ENCODE measurements at regions not wholly inside any gene's neighbourhood (a gene's known extent, or its start where the extent isn't known, plus 50 kb on each side); places are given as distances from the start of the nearest gene placed in this dataset.
"Not testable (repeated sequence)": the region's sequence is repeated elsewhere in the genome, so short reads cannot be mapped to it uniquely, and the experiment has no call there.

DNA sequence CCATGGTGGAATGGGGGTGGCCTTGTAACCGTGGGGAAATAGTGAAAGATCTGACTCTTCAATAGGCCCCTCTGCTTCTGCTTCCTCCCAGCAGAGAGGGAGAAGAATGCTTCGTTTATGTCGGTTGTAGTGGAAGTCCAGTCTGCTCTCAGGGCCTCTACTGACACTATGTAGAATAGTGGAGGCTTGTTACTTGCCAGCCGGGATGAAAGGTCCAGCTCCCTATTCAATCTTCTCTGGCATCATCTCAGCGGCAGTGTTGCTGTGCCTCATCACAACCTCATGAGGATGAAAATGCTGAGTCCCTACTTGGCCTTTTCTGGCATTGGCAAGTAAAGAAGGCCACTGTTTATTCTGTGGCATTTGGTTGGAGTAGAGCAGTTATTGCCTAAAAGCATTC is 820.9 kb upstream of the TENM4 start:
- no peak for DNase-seq

DNA sequence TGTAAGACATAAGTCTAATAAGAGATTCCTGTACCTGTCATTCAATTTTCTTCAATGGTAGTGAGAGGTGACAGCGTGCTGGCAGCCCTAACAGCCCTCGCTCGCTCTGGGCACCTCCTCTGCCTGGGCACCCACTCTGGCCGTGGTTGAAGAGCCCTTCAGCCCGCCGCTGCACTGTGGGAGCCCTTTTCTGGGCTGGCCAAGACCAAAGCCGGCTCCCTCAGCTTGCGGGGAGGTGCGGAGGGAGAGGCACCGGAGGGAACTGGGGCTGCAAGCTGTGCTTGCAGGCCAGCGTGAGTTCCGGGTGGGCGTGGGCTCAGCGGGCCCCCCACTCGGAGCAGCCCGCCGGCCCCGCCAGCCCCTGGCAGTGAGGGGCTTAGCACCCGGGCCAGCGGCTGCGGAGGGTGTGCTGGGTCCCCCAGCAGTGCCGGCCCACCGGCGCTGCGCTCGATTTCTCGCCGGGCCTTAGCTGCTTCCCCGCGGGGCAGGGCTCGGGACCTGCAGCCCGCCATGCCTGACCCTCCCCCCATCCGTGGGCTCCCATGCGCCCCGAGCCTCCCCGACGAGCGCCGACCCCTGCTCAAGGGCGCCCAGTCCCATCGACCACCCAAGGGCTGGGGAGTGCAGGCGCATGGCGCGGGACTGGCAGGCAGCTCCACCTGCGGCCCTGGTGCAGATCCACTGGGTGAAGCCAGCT is 816.6 kb upstream of the TENM4 start:
- DNase-seq = not testable (repeated sequence)

DNA sequence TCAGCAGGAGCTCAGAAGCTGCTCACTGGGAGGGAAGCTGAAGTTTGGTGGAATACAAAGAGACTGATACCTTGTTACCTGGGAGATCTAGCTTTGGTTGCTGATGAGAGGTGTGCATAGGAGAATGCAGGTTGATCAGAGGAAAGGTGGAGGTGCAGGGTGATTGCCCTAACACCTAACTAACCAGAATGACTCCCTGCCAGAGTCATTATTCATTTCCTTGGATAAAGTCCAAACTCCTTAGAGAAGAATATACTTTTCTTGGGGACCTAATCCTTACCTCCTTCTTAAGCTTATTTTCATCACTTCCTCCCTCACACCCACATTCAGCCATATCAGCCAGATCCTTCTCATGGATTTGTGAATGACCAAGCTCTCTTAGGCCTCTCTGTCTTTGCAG is 814.2 kb upstream of the TENM4 start:
- DNase-seq = no peak

GRCh38 chr11:80241766-80242165 is 800.9 kb upstream of the TENM4 start:
- no peak for DNase-seq

GRCh38 chr11:80240245-80240644 is 799.4 kb upstream of the TENM4 start:
- DNase-seq = no peak

DNA sequence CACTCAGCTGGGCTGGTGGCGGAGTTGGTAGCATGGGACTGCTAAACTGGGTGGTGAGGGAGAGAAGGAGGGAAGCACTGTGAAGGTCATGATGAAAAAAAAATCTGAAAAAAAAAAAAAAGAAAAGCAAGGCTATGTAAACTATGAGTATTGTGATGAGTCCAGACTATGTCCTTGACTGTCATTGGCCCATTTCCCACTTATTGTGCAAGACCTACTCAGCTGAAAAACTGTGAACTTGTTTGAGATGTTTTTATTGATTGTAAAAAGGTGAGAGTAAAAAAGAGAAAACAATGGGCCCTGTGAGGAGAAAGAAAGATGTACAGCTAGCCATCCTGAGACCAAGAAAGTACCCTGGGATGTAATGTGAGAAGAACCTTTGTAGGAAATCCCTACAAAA is 798.4 kb upstream of the TENM4 start:
- DNase-seq = no peak

DNA sequence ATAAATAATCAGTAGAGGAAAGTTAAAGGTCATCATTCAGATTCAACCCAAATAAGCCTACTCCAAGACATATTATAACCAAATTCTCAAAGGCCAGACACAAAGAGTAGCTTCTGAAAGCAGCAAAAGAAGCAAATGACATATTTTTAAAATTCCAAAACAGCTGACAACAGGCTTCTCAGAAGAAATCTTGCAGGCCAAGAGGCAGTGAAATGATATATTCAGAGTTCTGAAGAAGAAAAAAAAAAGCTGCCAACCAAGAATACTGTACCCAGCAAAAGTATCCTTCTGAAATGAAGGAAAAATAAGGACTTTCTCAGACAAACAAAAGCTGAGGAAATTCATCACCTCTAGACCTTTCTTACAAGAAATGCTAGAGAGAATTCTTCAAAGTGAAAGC is 787.1 kb upstream of the TENM4 start:
- DNase-seq = no peak

GRCh38 chr11:80214413-80214812 is 773.6 kb upstream of the TENM4 start:
- DNase-seq = no peak

GRCh38 chr11:80211673-80212072 is 770.8 kb upstream of the TENM4 start:
- DNase-seq = no peak

DNA sequence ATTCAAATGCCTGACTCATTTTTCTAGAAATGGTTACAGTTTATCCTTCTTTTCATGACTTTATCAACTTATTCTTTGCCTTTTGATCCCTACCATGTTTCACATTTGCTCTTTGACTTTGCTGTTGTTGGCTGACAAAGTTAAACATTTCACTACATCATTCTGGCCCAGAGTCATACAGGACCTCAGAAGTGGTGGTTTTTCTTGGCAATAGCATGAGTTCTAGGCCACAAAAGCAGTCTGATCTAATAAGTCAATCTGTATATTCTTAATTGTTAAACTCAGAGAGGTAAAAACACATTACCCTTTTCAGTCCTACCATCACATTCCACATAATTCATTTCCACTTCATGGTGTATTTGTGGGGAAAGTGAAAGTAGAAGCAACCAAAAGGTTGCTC is 763.2 kb upstream of the TENM4 start:
- no peak for DNase-seq

DNA sequence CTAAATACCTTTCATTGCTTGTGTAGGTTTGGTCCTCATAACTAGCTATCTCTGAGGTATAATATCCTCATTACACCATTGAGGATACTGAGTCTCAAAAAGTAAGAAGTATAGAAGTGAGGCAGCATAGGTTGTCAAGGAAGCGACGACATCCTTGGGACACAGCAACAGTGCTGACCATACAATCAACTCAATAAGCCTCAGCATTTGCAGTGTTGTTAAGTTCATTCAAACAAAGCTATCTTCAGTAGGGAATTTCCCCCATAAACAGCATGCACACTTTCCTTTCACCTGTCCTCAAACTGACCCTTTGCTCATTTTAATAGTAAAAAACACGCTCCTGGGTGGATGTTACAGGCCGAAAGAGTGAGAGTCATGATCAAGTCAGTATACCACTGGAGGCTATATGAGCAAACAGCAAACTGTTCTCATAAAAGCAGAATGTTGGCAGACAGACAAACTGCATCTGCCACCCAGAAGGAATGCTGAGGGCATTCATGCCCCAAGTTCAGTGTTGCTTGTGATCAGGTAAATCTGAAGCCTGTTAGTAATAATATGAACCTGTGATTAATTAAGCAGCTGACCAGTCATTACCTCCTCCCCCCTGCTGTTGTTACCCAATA is 756.2 kb upstream of the TENM4 start:
- DNase-seq = no peak

- no peak for DNase-seq
Observed at GRCh38 chr11:80196041-80196440, 755.2 kb upstream of the TENM4 start.

DNA sequence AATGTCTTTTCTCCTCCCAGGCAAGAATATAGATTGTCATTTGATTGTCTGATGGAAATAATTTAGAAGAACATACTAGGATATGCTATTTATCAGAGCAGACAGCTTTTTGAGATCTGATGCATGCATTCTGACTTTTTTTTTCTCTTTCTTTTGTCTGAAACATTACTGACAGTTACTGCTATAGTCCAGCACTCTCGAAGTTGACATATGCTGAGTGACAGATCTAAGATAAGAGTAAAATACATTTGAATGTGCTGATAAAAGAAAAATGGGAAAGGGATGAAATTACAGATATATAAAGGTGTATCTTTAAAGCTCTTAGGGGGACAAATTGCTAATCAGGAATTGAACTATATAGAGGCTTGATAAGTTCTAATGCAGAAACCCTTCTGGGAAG is 753.8 kb upstream of the TENM4 start:
- no peak for DNase-seq

GRCh38 chr11:80194016-80194415 is 753.2 kb upstream of the TENM4 start:
- no peak for DNase-seq

GRCh38 chr11:80188076-80188627 is 747.3 kb upstream of the TENM4 start:
- no peak for DNase-seq

DNA sequence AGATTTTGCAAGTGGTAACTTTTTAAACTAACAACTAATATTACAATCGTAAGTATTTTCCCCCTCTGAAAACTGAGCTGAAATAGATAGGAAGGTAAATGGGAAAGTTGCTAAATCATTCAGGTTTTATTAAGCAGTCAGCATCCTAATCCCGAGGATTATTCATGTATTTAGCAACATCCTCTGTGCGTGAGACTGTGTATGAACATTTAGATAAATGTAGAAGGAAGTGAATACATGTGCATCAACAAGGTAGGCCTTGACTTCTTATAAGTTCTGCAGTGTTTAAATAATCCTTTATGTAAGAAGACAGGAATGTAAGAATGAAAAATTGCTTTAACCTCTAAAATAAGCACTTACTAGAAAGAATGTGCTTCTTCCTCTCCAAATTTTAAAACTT is 745.9 kb upstream of the TENM4 start:
- DNase-seq = no peak

GRCh38 chr11:80182901-80183300 is 742.1 kb upstream of the TENM4 start:
- no peak for DNase-seq

DNA sequence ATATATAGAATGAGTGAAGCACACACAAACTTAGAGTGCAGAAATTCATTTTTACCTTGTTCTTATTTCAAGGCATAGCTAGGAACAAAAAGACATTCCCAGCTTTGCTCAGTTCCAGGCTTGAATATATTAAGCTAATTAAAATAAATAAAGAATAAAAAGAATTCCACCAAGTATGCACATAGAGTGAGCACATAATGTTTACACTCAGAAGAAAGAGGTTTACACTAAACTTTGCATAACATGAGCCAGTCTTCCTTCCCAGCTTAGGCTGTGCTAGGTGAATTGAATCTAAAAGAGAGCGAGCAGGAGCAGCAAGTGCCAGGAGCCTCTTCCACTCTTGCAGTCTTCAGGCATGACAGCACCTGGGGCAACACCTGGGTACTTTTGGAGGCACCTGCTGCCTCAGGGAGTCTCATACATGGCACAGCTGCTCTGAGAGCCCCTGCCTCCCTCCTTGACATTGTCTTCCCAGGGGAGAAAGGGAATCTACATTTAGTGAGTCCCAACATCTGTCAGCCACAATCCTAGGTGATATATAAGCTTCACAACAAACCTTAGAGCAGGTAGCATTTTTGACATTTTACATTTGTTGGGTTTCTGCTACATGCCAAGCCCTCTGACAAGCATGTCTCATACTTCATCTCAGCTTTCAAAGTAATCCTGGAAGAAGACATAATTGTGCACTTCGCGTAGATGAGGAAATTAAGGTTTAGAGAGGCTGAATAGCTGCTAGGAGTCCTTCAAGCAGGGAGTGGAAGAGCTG is 732.7 kb upstream of the TENM4 start:
- DNase-seq = no peak

- no peak for DNase-seq
Observed at GRCh38 chr11:80168796-80169195, 728.0 kb upstream of the TENM4 start.

GRCh38 chr11:80167766-80168165 is 726.9 kb upstream of the TENM4 start:
- peak in 1 of 2 donors; percentile 2 for DNase-seq

DNA sequence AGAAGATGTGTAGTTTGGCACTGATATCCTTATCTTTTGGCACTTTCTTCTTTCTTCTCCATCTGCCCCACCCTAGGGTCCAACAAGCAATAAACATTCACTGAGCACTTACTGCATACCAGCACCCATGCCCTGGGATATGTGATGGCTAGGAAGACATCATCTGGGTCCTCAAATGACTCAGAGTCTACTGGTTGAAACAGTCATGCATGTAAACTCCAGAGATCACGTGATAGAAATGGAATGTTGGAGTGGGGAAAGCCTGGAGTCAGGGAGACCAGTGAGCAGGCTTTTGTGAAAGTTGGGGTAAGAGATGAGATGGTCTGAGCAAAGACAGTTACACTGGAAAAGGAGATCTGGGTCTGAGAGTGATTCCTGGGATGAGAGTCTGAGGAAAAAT is 724.9 kb upstream of the TENM4 start:
- no peak for DNase-seq

- no peak for DNase-seq
Observed at GRCh38 chr11:80163441-80163840, 722.6 kb upstream of the TENM4 start.

GRCh38 chr11:80163011-80163410 is 722.2 kb upstream of the TENM4 start:
- no peak for DNase-seq

GRCh38 chr11:80162387-80162786 is 721.6 kb upstream of the TENM4 start:
- DNase-seq = no peak

Data from CD4-positive, alpha-beta T cell treated with Interferon alpha-2 for 1 hour (primary cell).